HG02970 (cell line): ENCODE measurements at regions not wholly inside any gene's neighbourhood (a gene's known extent, or its start where the extent isn't known, plus 50 kb on each side); places are given as distances from the start of the nearest gene placed in this dataset.

Experiments
- ATAC-seq: cut with Tn5 transposase; IDR thresholded peaks from one replicate; pipeline ENCODE4 v1.9.1; 2021; ENCODE audit warnings: mild to moderate bottlenecking, moderate library complexity, moderate number of reproducible peaks; ENCODE audit not compliant: unreplicated experiment, low FRiP score

DNA sequence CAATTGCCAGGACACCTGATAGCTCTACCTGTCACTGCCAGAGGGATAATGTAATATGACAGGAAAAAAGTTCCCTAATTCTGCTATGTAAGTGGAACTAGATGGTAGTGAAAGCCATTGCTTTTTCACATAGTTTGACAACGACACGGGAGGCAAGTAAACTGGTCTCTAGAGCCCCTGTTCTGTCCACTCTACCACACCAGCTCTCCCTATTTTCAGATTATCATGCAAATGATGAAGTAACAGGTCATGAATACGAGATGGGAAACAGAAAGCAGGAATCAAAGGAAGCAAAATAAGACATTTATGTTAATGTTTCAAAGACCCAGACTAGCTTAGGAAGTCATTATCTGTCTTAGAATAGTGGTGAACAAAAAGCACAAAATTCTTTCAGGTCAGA, 56.2 kb downstream of the TAF11L14 start:
- ATAC-seq = no peak

- no peak for ATAC-seq
These were observed 57.5 kb downstream of the TAF11L14 start for GRCh38 chr5:17691762-17692161.

DNA sequence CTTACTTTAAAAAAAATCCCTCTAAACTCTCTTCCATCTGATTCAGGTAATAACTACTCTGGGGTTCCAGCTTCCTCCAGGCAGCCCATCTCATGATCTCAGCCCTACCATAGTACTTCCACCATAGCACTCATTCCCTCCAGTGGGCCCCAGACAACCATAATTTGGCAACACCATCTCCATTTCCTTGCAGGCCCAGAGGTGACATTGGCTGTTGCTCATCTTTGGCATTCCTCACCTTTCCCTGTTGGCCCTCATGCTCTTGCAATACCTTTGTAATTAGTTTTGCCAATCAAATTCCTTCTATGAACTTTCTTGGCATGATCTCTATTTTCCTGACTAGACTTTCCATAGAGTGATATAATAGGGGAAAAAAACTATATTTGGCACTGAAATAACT, 60.1 kb downstream of the TAF11L14 start:
- ATAC-seq = no peak

GRCh38 chr5:17694914-17695313, 60.7 kb downstream of the TAF11L14 start:
- no peak for ATAC-seq

GRCh38 chr5:17696627-17697026, 62.4 kb downstream of the TAF11L14 start:
- no peak for ATAC-seq

DNA sequence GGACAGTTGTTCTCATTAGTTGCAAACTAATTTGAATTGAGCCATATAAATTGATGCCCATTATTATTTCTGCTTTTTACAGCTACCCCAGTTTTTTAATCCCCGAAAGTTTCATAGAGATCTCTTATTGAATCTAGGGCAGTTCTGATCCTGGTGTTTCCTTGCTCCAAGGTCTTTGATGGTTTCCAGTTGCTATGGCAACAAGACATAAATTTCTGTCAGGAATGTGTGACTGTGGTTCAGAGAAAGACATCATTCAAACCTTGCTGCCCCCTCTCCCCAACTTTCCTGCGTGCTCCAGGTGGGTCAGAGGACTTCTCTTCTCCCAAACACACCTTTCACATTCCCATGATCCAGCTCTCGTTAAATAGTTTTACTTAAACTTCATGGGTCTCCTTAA, 63.4 kb downstream of the TAF11L14 start:
- no peak for ATAC-seq

DNA sequence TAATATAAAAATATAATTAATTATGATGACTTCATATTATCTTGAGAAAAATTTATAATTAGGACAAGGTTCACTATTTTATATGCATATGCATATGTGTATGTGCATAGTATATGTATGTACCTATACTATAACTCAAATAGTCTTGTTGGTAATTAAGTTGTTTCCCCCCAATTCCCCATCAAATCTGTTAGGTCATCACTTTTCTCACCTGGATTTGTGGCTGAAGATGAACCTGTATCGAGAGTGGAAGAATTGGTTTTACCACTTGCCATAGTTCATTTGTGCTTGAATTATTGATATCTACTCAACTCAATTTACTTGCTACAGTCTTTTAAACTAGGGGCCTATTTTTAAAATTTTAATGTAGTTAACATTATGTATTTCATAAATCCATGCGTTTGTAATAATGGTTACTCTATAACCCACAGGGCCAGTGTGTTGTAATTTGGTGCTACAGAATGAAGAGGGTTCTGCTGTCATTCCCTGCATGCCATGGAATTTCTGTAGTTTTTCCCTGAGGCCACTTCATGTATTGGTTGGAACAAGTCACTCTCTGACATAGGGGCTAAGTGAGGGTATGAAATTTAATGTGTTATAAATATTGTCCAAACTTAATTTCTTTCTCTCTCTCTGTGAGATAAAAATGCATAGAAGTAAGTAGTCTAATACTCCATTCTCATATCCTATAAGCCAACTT, 74.9 kb downstream of the TAF11L14 start:
- ATAC-seq = no peak

- ATAC-seq = no peak
These were observed 79.0 kb downstream of the TAF11L14 start for GRCh38 chr5:17713301-17713700.

GRCh38 chr5:17714186-17714585, 79.9 kb downstream of the TAF11L14 start:
- no peak for ATAC-seq

- ATAC-seq = no peak
These were observed 85.3 kb downstream of the TAF11L14 start for GRCh38 chr5:17719592-17719991.

DNA sequence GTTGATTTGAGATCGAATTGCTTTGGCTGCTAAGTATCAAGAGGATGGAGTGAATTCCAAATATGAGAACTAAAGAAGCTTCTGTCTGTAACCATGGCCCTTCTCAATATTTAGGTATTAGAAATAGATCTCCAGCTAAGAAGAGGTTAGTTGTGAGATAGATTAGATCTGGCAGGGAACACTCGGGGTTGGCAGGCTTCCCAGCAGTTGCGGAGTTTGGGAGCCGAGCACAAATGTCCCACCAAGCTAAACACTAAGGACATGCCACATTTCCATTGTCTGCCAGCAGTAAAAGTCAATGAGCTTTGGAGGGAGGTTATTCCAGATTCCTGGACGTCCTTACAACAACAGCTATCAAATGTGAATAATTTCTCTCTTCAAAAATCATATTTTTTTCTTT, 85.8 kb downstream of the TAF11L14 start:
- ATAC-seq = no peak

DNA sequence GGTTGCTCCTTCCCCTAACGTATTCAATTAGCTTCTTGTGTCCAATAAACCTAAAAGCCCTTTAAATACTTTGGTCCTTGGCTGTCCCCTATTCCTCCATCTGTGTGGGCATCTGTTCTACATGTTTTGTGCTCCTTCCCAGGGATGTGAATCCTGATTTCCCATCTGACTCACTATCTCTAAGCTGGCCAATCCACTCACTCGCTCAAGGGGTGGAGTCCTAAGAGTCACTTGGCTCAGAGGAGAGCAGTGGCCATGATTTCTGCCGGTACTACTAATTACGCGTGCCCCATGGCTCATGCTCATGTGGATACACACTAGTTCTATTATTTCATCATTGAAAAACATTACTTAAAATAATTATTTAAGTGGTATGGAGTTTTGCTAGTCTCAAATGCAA, 89.6 kb downstream of the TAF11L14 start:
- no peak for ATAC-seq

GRCh38 chr5:17727098-17727497, 92.8 kb downstream of the TAF11L14 start:
- ATAC-seq = no peak

DNA sequence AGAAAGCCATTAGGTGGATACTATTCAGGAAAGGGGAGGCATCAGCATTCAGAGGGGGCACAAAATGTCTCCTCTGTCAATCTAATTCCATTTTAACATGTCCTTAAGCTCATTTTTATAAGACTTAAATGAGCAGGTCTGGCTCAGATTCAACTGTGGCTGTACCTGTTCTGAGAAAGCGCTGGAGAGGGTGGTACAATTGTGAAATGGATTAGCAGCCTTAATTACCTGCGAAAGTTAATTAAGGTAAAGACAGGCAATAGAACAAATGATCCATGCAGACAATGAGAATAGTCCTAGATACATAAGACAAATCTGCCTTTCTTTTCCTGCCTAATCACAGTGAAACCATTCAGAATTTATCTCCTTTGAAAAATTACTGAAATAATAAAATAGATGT, 96.2 kb downstream of the TAF11L14 start:
- no peak for ATAC-seq

DNA sequence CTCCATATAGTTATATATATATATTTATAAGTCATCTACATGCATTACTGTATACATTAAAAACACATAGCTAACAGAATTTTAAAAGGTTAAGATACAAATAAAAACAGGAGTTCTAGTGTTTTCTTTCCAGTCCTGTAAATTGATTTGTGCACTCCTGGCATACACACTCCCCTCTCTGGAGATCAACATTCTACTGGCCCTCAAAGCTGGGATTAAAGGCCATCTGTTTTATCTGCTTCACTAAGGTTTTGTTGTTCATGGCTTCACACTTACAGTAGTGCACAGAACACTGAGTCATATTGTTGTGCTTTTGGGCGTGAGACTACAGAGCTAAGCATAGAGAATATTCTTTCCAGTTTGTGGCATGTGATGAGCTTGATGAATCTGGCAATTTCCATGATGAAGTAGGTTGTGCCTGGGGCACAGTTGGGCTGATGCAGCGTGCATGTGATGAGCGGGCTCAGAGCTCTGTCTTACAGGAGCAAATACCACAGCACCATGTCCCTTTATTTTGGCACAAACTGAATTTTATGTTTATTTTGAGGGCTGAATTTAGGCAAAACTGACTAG, 98.2 kb downstream of the TAF11L14 start:
- ATAC-seq = no peak

DNA sequence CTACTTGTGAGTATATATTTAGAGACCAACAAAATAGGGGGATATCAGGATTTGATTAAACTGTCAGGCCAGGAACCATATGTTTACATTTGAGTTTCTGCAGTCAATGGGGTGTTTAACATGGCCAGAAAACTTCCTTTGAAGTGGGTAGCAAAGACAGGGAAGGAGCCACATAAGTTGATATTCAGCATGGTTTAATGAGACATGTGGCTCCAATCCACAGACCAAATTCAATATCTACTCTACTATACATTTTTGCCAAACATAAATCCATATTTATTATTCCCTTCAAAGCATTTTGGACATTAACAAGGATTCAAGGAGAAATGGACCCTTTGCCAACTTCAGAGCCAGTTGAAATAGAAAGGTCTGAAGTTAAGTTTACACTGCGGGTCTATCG, 99.8 kb downstream of the TAF11L14 start:
- ATAC-seq = no peak

- no peak for ATAC-seq
These were observed 101.5 kb downstream of the TAF11L14 start for GRCh38 chr5:17735761-17736160.

GRCh38 chr5:17737092-17737491, 102.8 kb downstream of the TAF11L14 start:
- ATAC-seq = no peak

DNA sequence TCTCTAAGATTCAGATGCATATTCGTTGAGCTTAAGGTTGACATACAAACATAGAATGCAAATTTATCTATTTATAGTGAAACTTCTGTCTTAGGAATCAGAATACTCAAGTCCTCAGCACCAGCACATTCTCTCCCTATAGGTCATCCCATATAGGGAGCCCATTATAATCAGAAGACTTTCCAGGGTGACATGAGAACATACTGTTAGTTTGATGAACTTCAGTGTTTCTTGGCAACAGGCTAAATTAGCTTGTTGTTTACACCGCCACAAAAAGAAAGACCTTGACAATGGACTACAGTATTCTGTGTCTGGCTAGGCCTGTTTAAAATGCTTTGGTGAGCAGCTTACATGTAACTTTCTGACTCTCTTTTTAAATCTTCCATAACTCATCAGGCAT, 104.2 kb downstream of the TAF11L14 start:
- ATAC-seq = no peak

DNA sequence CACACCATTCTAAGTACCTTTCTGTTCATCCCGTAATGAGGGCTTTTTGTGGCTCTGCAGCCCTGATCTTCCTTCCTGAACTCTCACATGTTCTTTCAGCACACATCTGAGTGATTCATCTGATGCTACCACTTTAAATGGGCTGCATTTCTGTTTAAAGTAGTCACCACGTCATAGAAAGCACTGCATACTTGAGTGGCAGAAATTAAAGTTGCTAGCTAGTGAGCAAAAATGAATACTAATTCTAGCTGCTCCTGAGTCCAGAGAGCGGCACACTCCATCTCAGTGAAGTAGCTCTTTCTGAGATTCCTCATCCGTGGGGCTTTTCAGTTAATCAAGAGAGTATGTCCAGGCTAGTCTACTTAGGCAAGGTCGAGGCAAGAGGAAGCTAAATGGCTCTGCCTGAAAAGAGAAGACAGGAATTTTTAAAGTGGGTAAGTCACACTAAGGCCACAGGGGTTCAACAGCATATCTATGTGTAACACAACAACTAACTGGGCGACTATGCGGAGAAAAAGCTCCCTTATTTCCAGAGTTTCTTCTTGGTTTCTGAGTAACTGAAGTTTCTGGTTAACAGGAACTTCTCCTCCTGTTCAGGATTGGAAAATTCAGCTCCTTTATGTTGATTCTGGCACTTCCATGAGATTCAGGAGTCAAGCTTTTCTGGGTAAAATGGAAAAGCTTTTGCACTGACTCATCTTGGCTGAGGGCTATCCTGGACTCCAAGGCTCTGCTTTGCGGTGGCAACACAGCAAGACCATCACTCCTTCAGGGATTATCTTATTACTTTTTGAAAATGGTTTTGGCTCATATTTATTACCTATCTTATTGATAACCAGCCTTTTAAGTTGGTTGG, 109.5 kb downstream of the TAF11L14 start:
- ATAC-seq = no peak

GRCh38 chr5:17748201-17748600, 113.9 kb downstream of the TAF11L14 start:
- ATAC-seq = no peak

GRCh38 chr5:17748941-17749340, 114.7 kb downstream of the TAF11L14 start:
- no peak for ATAC-seq
